ENCODE measurements at regions not wholly inside any gene's neighbourhood (a gene's known extent, or its start where the extent isn't known, plus 50 kb on each side); places are given as distances from the start of the nearest gene placed in this dataset.

GRCh38 chr14:28577711-28578131, 188.9 kb upstream of the FOXG1 start:
- TF ChIP-seq CTCF (IDR thresholded peaks at IDR 0.05) (no peak), POLR2A (IDR thresholded peaks at IDR 0.05) (no peak)
- H3K9me3 ChIP-seq, result peaks cover 0 to 26% (median 8%) of the 10 kb centered on the region in 12 donors
- no peak for DNase-seq
- no peak overlapping the region for H3K27ac ChIP-seq
- WGBS, 4 donors, result 60 to 76% (median 68%) methylated on average over 2 of the region's 2 CpGs
- no peak for ATAC-seq
- no peaks in the 10 kb centered on the region for H3K36me3 ChIP-seq
- no peak overlapping the region for H3K4me3 ChIP-seq
- H3K4me1 ChIP-seq, result no peaks in the 10 kb centered on the region
- intact Hi-C loops (cut with DNase I), result no loop called here
- H3K27me3 ChIP-seq, result no peaks in the 10 kb centered on the region

GRCh38 chr14:28584951-28585350, 181.6 kb upstream of the FOXG1 start:
- TF ChIP-seq CTCF (IDR thresholded peaks at IDR 0.05) (no peak), POLR2A (IDR thresholded peaks at IDR 0.05) (no peak)
- no peaks in the 10 kb centered on the region for H3K36me3 ChIP-seq
- intact Hi-C loops (cut with DNase I), result no loop called here
- H3K27me3 ChIP-seq, result no peaks in the 10 kb centered on the region
- DNase-seq (no peak), ATAC-seq (no peak)
- H3K4me3 ChIP-seq, result no peak overlapping the region
- 66 to 81% (median 73%) methylated on average over 2 of the region's 2 CpGs for WGBS, 4 donors
- H3K9me3 ChIP-seq, result peaks cover 0 to 4% (median 0%) of the 10 kb centered on the region in 12 donors
- H3K27ac ChIP-seq, result no peak overlapping the region
- H3K4me1 ChIP-seq, result no peaks in the 10 kb centered on the region

- TF ChIP-seq CTCF (IDR thresholded peaks at IDR 0.05), result no peak
- TF ChIP-seq POLR2A (IDR thresholded peaks at IDR 0.05), result no peak
- intact Hi-C loops (cut with DNase I), result no loop called here
- Histone ChIP-seq H3K36me3 (no peaks in the 10 kb centered on the region), H3K9me3 (no peaks in the 10 kb centered on the region), H3K27ac (no peak overlapping the region), H3K27me3 (no peaks in the 10 kb centered on the region), H3K4me1 (no peaks in the 10 kb centered on the region), H3K4me3 (no peak overlapping the region)
- ATAC-seq, result no peak
- 52 to 63% (median 57%) methylated on average over 1 of the region's 1 CpG for WGBS, 4 donors
- no peak for DNase-seq
Measured at GRCh38 chr14:28589792-28590191, 176.8 kb upstream of the FOXG1 start.

GRCh38 chr14:28596391-28596790, 170.2 kb upstream of the FOXG1 start:
- Histone ChIP-seq H3K27me3 (no peaks in the 10 kb centered on the region), H3K27ac (no peak overlapping the region), H3K36me3 (no peaks in the 10 kb centered on the region), H3K4me3 (no peak overlapping the region), H3K9me3 (no peaks in the 10 kb centered on the region), H3K4me1 (no peaks in the 10 kb centered on the region)
- DNase-seq, result no peak
- TF ChIP-seq POLR2A (IDR thresholded peaks at IDR 0.05) (no peak), CTCF (IDR thresholded peaks at IDR 0.05) (no peak)
- intact Hi-C loops (cut with DNase I), result no loop called here
- ATAC-seq, result no peak

Measured in heart left ventricle (tissue), 16 donors.